Trophoblast cell (in vitro differentiated cells and primary cell): ENCODE measurements at regions not wholly inside any gene's neighbourhood (a gene's known extent, or its start where the extent isn't known, plus 50 kb on each side); places are given as distances from the start of the nearest gene placed in this dataset.
"Not testable (repeated sequence)": the region's sequence is repeated elsewhere in the genome, so short reads cannot be mapped to it uniquely, and the experiment has no call there.

ENCODE experiments used
- DNase-seq, 2 donors: peaks; one replicate each; pipeline ENCODE4 v3.0.0-alpha.2; 2016
- H2AFZ ChIP-seq: 2 replicates; pipeline ENCODE4 v1.6.1; 2013; ENCODE audit warnings: low read length, moderate library complexity, mild to moderate bottlenecking; ENCODE audit not compliant: insufficient read depth, poor library complexity
- H2AK5ac ChIP-seq: 2 replicates; pipeline ENCODE4 v1.6.1; 2013; ENCODE audit warnings: mild to moderate bottlenecking, low read length
- H2BK120ac ChIP-seq: 2 replicates; pipeline ENCODE4 v1.6.1; 2013; ENCODE audit warnings: low read length, mild to moderate bottlenecking, moderate library complexity; ENCODE audit not compliant: insufficient read depth, poor library complexity
- H2BK12ac ChIP-seq: 2 replicates; pipeline ENCODE4 v1.6.1; 2013; ENCODE audit warnings: mild to moderate bottlenecking, low read length, moderate library complexity
- H2BK5ac ChIP-seq: 2 replicates; pipeline ENCODE4 v1.6.1; 2013; ENCODE audit warnings: low read length, low read depth, moderate library complexity, mild to moderate bottlenecking; ENCODE audit not compliant: poor library complexity
- H3K14ac ChIP-seq: 2 replicates; pipeline ENCODE4 v1.6.1; 2013; ENCODE audit warnings: mild to moderate bottlenecking, low read length
- H3K18ac ChIP-seq: 2 replicates; pipeline ENCODE4 v1.6.1; 2013; ENCODE audit warnings: mild to moderate bottlenecking, low read length
- H3K23ac ChIP-seq: 2 replicates; pipeline ENCODE4 v1.6.1; 2013; ENCODE audit warnings: low read length
- H3K27ac ChIP-seq: 2 replicates; pipeline ENCODE4 v1.5.1; 2013; ENCODE audit warnings: low read depth, mild to moderate bottlenecking, inconsistent platforms, low read length, moderate library complexity
- H3K27me3 ChIP-seq: 2 replicates; pipeline ENCODE4 v1.6.1; 2013; ENCODE audit warnings: inconsistent platforms, mild to moderate bottlenecking, low read length, moderate library complexity; ENCODE audit not compliant: insufficient read depth
- H3K36me3 ChIP-seq, 2 experiments: 1 replicate in 1 of 2; 2 replicates in 1 of 2; pipeline ENCODE4 v1.6.1; 2013; ENCODE audit warnings: low read length in 2 of 2, mild to moderate bottlenecking in 2 of 2, moderate library complexity in 1 of 2; ENCODE audit not compliant: insufficient read depth in 2 of 2, control insufficient read depth in 1 of 2
- H3K4ac ChIP-seq: 2 replicates; pipeline ENCODE4 v1.6.1; 2013; ENCODE audit warnings: low read depth, mild to moderate bottlenecking, low read length, moderate library complexity
- H3K4me1 ChIP-seq, 2 experiments: 1 replicate in 1 of 2; 2 replicates in 1 of 2; pipeline ENCODE4 v1.6.1; 2013; ENCODE audit warnings: low read length in 2 of 2, mild to moderate bottlenecking in 2 of 2, moderate library complexity in 1 of 2; ENCODE audit not compliant: insufficient read depth in 2 of 2, control insufficient read depth in 1 of 2
- H3K4me2 ChIP-seq: 2 replicates; pipeline ENCODE4 v1.6.1; 2013; ENCODE audit warnings: inconsistent platforms, mild to moderate bottlenecking, low read length, moderate library complexity
- H3K4me3 ChIP-seq: 2 replicates; pipeline ENCODE4 v1.5.1; 2013; ENCODE audit warnings: mild to moderate bottlenecking, low read depth, low read length, inconsistent platforms
- H3K79me1 ChIP-seq: one replicate; pipeline ENCODE4 v1.6.1; 2013; ENCODE audit warnings: low read length
- H3K79me2 ChIP-seq: 2 replicates; pipeline ENCODE4 v1.6.1; 2013; ENCODE audit warnings: low read length, mild to moderate bottlenecking; ENCODE audit not compliant: control insufficient read depth, insufficient read depth, poor library complexity
- H3K9ac ChIP-seq: 2 replicates; pipeline ENCODE4 v1.6.1; 2013; ENCODE audit warnings: mild to moderate bottlenecking, low read length
- H3K9me3 ChIP-seq: 2 replicates; pipeline ENCODE4 v1.6.1; 2013; ENCODE audit warnings: low read depth, mild to moderate bottlenecking, control low read depth, inconsistent platforms, low read length; ENCODE audit not compliant: insufficient read depth
- H4K12ac ChIP-seq: 2 replicates; pipeline ENCODE4 v1.6.1; 2013; ENCODE audit warnings: low read depth, mild to moderate bottlenecking, low read length, moderate library complexity
- H4K8ac ChIP-seq: 2 replicates; pipeline ENCODE4 v1.6.1; 2013; ENCODE audit warnings: low read depth, mild to moderate bottlenecking, low read length, moderate library complexity
- H4K91ac ChIP-seq: one replicate; pipeline ENCODE4 v1.6.1; 2013; ENCODE audit warnings: low read depth, mild to moderate bottlenecking, low read length, moderate library complexity
- WGBS: extraction: QIAGEN DNeasy Blood & Tissue Kit; methylation state at CpG from one replicate; pipeline ENCODE4 v1.1.7; 2013; ENCODE audit warnings: missing lambda C conversion rate; ENCODE audit not compliant: insufficient read length, insufficient coverage; ENCODE audit errors: extremely low coverage; 5-methylcytosine and 5-hydroxymethylcytosine counted together

DNA sequence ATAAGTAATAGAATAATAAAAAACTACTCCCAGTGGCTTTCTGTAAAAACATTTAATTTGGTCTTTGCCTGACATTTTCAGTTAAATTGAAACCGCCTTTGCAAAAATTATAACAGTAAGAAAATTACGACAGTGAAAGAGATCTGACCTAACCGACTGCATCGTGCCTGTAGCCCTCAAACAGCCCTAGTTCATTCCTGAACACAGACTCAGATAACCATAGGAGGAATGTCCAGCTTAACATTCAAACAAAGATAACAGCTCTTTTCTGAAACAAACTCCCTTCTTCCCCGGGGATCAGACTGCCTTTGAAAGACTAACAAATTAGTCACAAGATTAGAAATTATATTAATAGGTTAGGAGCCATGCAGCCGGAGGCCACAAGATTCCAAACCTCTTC is 252.5 kb upstream of the USP9Y start:
- H3K27me3 ChIP-seq, H2BK5ac ChIP-seq, H2AFZ ChIP-seq, H3K79me1 ChIP-seq, H2AK5ac ChIP-seq, H3K4me2 ChIP-seq, H3K9me3 ChIP-seq, H3K27ac ChIP-seq, H2BK120ac ChIP-seq, H4K12ac ChIP-seq, H4K8ac ChIP-seq, H3K4ac ChIP-seq, H3K36me3 ChIP-seq, H4K91ac ChIP-seq, H3K14ac ChIP-seq, H3K4me1 ChIP-seq, H2BK12ac ChIP-seq, H3K4me3 ChIP-seq, H3K79me2 ChIP-seq, H3K23ac ChIP-seq, H3K18ac ChIP-seq, H3K9ac ChIP-seq: not testable (repeated sequence)
- DNase-seq = peak in 1 of 2 donors; percentile 31
- WGBS = no CpG with 5 or more reads among the region's 6 CpGs

DNA sequence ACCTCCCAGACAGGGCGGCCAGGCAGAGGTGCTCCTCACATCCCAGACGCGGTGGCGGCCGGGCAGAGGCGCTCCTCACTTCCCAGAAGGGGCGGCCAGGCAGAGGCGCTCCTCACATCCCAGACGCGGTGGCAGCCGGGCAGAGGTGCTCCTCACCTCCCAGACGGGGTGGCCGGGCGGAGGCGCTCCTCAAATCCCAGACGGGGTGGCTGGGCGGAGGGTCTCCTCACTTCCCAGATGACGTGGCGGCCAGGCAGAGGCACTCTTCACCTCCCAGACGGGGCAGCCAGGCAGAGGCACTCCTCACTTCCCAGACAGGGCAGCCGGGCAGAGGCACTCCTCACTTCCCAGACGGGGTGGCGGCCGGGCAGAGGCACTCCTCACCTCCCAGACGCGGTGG is 247.7 kb upstream of the USP9Y start:
- H3K23ac ChIP-seq, H2AFZ ChIP-seq, H3K4ac ChIP-seq, H2BK5ac ChIP-seq, DNase-seq, H3K4me1 ChIP-seq, H4K91ac ChIP-seq, H3K27me3 ChIP-seq, H3K36me3 ChIP-seq, H2BK12ac ChIP-seq, H2AK5ac ChIP-seq, H3K18ac ChIP-seq, H3K4me3 ChIP-seq, H2BK120ac ChIP-seq, H3K27ac ChIP-seq, H4K12ac ChIP-seq, H3K14ac ChIP-seq, H3K9me3 ChIP-seq, H3K4me2 ChIP-seq, H3K79me1 ChIP-seq, H3K79me2 ChIP-seq, H4K8ac ChIP-seq, H3K9ac ChIP-seq: not testable (repeated sequence)
- WGBS = no CpG with 5 or more reads among the region's 26 CpGs

DNA sequence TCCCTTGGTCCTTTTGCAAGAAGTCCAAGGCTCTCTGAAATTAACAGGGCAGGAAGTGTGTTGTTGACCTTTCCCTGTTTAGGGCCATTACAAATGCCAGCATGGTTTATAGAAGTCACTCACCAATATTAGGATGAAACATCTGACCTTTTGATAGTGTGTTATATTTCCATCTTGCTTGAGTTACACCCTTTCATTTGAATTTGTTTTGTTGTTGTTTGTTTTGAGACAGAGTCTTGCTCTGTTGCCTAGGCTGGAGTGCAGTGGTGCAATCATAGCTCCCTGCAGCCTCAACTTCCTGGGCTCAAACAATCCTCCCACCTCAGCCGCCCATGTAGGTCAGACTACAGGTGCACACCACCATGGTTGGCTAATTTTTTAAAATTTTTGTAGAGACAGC is 241.1 kb upstream of the USP9Y start:
- Histone ChIP-seq H3K4me1 (no peaks in the 10 kb centered on the region), H4K91ac (no peak overlapping the region), H2BK120ac (no peak overlapping the region), H3K4me2 (no peak overlapping the region), H2AK5ac (no peak overlapping the region), H3K79me2 (no peaks in the 10 kb centered on the region), H2BK12ac (no peak overlapping the region), H3K4ac (no peak overlapping the region), H3K36me3 (no peaks in the 10 kb centered on the region), H3K18ac (no peak overlapping the region), H3K27ac (no peak overlapping the region), H3K14ac (no peak overlapping the region), H4K12ac (no peak overlapping the region), H3K27me3 (no peaks in the 10 kb centered on the region), H4K8ac (no peak overlapping the region), H2AFZ (no peak overlapping the region), H3K9me3 (no peaks in the 10 kb centered on the region), H3K23ac (no peak overlapping the region), H2BK5ac (no peak overlapping the region), H3K9ac (no peak overlapping the region), H3K79me1 (no peaks in the 10 kb centered on the region), H3K4me3 (no peak overlapping the region)
- WGBS = no CpG with 5 or more reads among the region's 1 CpG
- DNase-seq = no peak

DNA sequence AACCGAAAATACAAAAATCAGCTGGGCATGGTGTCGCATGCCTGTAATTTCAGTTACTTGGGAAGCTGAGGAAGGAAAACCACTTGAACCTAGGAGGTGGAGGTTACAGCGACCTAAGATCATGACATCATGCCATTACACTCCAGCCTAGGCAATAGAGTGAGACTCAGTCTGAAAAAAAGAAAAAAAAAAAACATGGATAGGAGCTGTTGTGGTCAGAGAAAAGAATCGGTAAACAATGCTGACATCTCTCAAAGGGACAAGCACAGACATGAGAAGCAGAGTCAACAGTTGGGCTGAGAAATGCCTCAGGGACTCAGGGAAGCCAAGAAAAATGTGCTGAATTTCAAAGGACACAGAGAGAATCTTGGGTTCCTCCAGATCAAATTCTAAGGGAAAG is 236.9 kb upstream of the USP9Y start:
- H3K79me2 ChIP-seq = no peaks in the 10 kb centered on the region
- no CpG with 5 or more reads among the region's 4 CpGs for WGBS
- H4K8ac ChIP-seq = no peak overlapping the region
- H4K91ac ChIP-seq = no peak overlapping the region
- no peak overlapping the region for H3K4ac ChIP-seq
- H4K12ac ChIP-seq = no peak overlapping the region
- DNase-seq = no peak
- H3K4me2 ChIP-seq = no peak overlapping the region
- H3K14ac ChIP-seq = no peak overlapping the region
- no peak overlapping the region for H3K23ac ChIP-seq
- no peak overlapping the region for H2BK120ac ChIP-seq
- no peaks in the 10 kb centered on the region for H3K36me3 ChIP-seq
- no peaks in the 10 kb centered on the region for H3K4me1 ChIP-seq
- no peak overlapping the region for H3K27ac ChIP-seq
- no peak overlapping the region for H3K18ac ChIP-seq
- no peaks in the 10 kb centered on the region for H3K79me1 ChIP-seq
- H3K4me3 ChIP-seq = no peak overlapping the region
- H3K9ac ChIP-seq = no peak overlapping the region
- no peaks in the 10 kb centered on the region for H3K27me3 ChIP-seq
- H3K9me3 ChIP-seq = no peaks in the 10 kb centered on the region
- H2BK5ac ChIP-seq = no peak overlapping the region
- H2AFZ ChIP-seq = no peak overlapping the region
- no peak overlapping the region for H2BK12ac ChIP-seq
- no peak overlapping the region for H2AK5ac ChIP-seq
